Type B pancreatic cell (in vitro differentiated cells): ENCODE measurements at regions not wholly inside any gene's neighbourhood (a gene's known extent, or its start where the extent isn't known, plus 50 kb on each side); places are given as distances from the start of the nearest gene placed in this dataset.

Source experiments
- DNase-seq: peaks from one replicate; pipeline ENCODE4 v3.0.0; 2021; ENCODE audit warnings: mixed read lengths; ENCODE audit not compliant: unreplicated experiment; ENCODE audit errors: extremely low spot score
- H3K27ac Mint-ChIP-seq: 2 replicates; pipeline ENCODE4 v1.8.0; 2021; ENCODE audit warnings: mild to moderate bottlenecking, mixed read lengths
- H3K27me3 Mint-ChIP-seq: 2 replicates; pipeline ENCODE4 v1.8.0; 2021; ENCODE audit warnings: mixed read lengths
- H3K36me3 Mint-ChIP-seq: 2 replicates; pipeline ENCODE4 v1.8.0; 2021; ENCODE audit warnings: mixed read lengths
- H3K4me1 Mint-ChIP-seq: one replicate; pipeline ENCODE4 v1.8.0; 2021; ENCODE audit warnings: mixed read lengths; ENCODE audit not compliant: unreplicated experiment
- H3K4me3 Mint-ChIP-seq: 2 replicates; pipeline ENCODE4 v1.8.0; 2021; ENCODE audit warnings: mild to moderate bottlenecking, mixed read lengths
- H3K9me3 Mint-ChIP-seq: 2 replicates; pipeline ENCODE4 v1.8.0; 2021; ENCODE audit warnings: mixed read lengths
- TF ChIP-seq, protein P1 (sequence below): fragments of 200-600 bp; sonication (generic); conservative IDR thresholded peaks from 2 replicates; pipeline ENCODE4 v1.5.0; 2021; ENCODE audit warnings: antibody characterized with exemption, mild to moderate bottlenecking

DNA sequence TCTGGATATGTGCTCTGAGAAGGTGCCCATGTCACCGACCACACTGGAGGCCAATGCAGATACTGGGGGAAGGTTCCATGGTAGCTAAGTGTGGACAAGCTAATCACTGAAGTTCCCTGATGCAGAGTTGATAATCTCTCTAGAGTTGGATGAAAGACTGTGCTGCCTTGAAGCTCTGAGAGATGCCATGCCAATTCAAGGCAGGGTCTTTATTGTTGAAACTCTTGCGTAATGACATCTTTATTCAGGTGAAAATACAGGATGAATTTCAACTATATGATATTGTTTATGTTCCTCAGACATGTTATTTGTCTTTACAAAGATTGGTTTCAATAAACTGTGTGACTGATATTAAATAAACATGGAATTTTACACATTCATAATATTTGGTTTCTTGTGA lies 167.6 kb upstream of the TMEM161B start:
- TF ChIP-seq, protein P1, sequence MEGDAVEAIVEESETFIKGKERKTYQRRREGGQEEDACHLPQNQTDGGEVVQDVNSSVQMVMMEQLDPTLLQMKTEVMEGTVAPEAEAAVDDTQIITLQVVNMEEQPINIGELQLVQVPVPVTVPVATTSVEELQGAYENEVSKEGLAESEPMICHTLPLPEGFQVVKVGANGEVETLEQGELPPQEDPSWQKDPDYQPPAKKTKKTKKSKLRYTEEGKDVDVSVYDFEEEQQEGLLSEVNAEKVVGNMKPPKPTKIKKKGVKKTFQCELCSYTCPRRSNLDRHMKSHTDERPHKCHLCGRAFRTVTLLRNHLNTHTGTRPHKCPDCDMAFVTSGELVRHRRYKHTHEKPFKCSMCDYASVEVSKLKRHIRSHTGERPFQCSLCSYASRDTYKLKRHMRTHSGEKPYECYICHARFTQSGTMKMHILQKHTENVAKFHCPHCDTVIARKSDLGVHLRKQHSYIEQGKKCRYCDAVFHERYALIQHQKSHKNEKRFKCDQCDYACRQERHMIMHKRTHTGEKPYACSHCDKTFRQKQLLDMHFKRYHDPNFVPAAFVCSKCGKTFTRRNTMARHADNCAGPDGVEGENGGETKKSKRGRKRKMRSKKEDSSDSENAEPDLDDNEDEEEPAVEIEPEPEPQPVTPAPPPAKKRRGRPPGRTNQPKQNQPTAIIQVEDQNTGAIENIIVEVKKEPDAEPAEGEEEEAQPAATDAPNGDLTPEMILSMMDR = no peak
- no peaks in the 10 kb centered on the region for H3K36me3 Mint-ChIP-seq
- H3K27ac Mint-ChIP-seq = no peak overlapping the region
- H3K9me3 Mint-ChIP-seq = no peaks in the 10 kb centered on the region
- DNase-seq = no peak
- no peak overlapping the region for H3K4me3 Mint-ChIP-seq
- no peaks in the 10 kb centered on the region for H3K27me3 Mint-ChIP-seq
- H3K4me1 Mint-ChIP-seq = no peaks in the 10 kb centered on the region

DNA sequence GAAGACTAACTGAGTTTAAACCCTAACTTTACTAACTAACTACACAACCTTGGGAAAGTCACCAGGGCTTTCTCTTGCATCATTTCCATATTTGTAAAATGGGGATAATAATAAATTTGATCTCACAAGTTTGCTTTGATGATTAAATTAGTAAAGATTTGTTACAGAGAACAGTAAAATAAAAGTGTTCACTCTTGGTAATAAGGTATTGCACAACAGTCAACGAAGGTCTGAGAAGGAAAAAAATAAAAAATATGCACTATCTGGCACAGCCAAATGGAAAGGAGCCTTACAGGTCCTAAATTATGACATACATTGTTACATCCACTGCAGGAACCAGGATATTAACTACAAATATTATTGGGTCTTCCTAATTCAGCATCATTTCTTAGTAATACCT lies 160.0 kb upstream of the TMEM161B start:
- Mint-ChIP-seq H3K9me3 (no peaks in the 10 kb centered on the region), H3K27ac (no peak overlapping the region), H3K4me1 (no peaks in the 10 kb centered on the region), H3K27me3 (no peaks in the 10 kb centered on the region), H3K4me3 (no peak overlapping the region), H3K36me3 (no peaks in the 10 kb centered on the region)
- TF ChIP-seq, protein P1 = no peak
- no peak for DNase-seq

DNA sequence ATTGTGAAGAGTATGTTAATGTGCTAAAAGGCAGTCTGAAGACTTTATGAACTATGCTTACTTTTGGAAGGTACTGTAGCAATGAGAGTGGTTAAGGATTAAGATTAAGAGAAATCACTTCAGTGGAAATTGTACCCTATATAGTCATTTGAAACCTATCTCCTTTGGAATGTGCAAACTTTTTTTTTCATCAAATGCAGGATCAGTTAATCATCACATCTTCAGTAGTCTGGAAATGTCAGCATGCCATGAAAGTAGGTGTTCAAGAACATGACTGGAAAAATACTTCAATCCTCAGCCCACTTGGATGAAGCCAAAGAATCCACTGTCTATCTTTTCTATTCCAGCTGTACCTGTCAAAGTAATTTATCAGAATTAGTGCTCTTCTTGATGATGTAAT lies 157.8 kb upstream of the TMEM161B start:
- TF ChIP-seq, protein P1 = no peak
- H3K27me3 Mint-ChIP-seq = no peaks in the 10 kb centered on the region
- H3K27ac Mint-ChIP-seq = no peak overlapping the region
- no peaks in the 10 kb centered on the region for H3K9me3 Mint-ChIP-seq
- H3K4me1 Mint-ChIP-seq = no peaks in the 10 kb centered on the region
- no peak overlapping the region for H3K4me3 Mint-ChIP-seq
- H3K36me3 Mint-ChIP-seq = no peaks in the 10 kb centered on the region
- DNase-seq = no peak

DNA sequence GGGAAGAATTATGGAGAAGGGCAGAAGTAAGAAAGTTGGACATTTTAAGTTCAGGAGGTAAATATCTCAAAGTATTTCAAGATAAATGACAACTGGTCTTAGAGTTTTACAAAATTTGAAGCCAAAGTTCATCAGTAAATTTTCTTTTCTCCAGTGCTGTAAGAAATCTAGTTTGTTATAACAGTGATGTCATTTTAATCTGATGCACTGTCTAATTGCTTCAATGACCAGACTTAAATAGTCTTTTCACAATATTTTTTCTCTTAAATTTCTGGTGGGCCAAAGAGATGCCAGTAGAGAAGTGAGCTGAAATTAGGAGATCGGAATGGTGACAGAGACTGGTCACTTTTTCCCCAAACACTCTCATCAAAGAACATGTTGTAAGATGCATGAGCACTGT lies 156.5 kb upstream of the TMEM161B start:
- Mint-ChIP-seq H3K4me3 (no peak overlapping the region), H3K27me3 (no peaks in the 10 kb centered on the region), H3K4me1 (no peaks in the 10 kb centered on the region), H3K9me3 (no peaks in the 10 kb centered on the region), H3K36me3 (no peaks in the 10 kb centered on the region), H3K27ac (no peak overlapping the region)
- TF ChIP-seq, protein P1 = no peak
- DNase-seq = no peak

DNA sequence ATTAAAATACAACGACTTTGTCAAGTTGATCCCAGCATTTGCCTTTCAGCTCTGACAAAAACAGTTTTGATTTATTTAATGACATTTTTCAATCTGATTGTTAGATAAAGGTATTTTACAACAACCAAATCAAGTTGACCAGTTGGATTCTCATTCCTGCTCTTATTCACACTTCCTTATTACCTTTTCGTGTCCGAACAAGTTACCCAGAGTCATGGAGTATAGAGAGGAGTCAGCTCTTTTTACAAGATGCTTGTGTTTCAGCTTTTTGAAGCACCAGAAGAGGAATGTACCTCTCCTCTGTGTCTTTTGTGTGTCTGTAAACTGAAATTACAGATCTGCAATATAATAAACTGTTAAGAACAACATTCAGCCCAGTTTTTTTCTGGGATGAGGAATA lies 151.3 kb upstream of the TMEM161B start:
- Mint-ChIP-seq H3K36me3 (no peaks in the 10 kb centered on the region), H3K4me3 (no peak overlapping the region), H3K27me3 (no peaks in the 10 kb centered on the region), H3K9me3 (no peaks in the 10 kb centered on the region), H3K4me1 (no peaks in the 10 kb centered on the region), H3K27ac (no peak overlapping the region)
- no peak for DNase-seq
- TF ChIP-seq, protein P1 = no peak

DNA sequence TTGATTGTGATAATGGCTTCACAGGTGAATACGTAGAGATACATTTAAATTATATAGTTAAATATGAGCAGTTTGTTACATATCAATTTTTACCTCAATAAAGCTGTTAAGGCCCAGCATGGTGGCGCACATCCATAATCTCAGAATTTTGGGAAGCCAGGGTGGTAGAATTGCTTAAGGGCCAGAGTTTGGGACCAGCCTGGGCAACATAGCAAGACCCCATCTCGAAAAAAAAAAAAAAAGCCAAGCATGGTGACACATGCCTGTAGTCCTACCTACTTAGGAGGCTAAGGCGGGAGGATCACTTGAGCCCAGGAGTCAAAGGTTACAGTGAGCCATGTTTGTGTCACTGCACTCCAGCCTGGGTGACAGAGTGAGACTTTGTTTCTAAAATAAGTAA lies 138.7 kb upstream of the TMEM161B start:
- Mint-ChIP-seq H3K4me1 (no peaks in the 10 kb centered on the region), H3K4me3 (no peak overlapping the region), H3K9me3 (no peaks in the 10 kb centered on the region), H3K36me3 (no peaks in the 10 kb centered on the region), H3K27ac (no peak overlapping the region), H3K27me3 (no peaks in the 10 kb centered on the region)
- DNase-seq = no peak
- TF ChIP-seq, protein P1 = no peak
